ENCODE measurements at regions not wholly inside any gene's neighbourhood (a gene's known extent, or its start where the extent isn't known, plus 50 kb on each side); places are given as distances from the start of the nearest gene placed in this dataset.
"Not testable (repeated sequence)": the region's sequence is repeated elsewhere in the genome, so short reads cannot be mapped to it uniquely, and the experiment has no call there.

DNA sequence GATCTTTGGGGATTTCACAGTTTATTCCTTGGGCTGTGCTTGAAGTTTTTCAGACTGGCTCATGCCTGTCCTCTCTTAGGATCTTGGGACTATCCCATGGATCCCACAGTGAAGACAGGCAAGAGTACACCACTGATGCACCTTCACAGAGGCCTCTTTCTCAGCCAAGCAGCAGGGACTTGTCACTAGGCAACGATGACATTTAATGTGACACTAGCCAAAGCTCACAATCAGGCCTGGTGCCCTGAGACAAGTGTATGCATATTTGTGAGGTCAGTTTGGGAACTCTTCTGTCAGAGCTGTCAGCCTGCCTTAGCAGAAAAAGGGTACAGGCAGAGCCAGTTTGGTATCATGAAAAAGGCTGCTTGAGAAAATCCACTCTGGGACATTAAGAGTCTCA is 68.7 kb downstream of the RBMY1F start:
- H3K27me3 Mint-ChIP-seq (ENCODE audit: low read depth in 2 of 2); H3K4me1 Mint-ChIP-seq; H3K9me3 Mint-ChIP-seq; H3K27me3 ChIP-seq (ENCODE audit: control insufficient read depth, insufficient read depth, low read length); H3K4me1 ChIP-seq (ENCODE audit: control insufficient read depth, insufficient read depth, low read length); ATAC-seq; H3K4me3 Mint-ChIP-seq; intact Hi-C loops (cut with micrococcal nuclease); DNase-seq; H3K27ac ChIP-seq (ENCODE audit: low read length); H3K36me3 Mint-ChIP-seq; H3K36me3 ChIP-seq (ENCODE audit: control insufficient read depth, insufficient read depth, low read length); H3K9me3 ChIP-seq (ENCODE audit: control insufficient read depth, insufficient read depth, low read length); H3K4me3 ChIP-seq (ENCODE audit: low read length); H3K27ac Mint-ChIP-seq: not testable (repeated sequence)
- no CpG with 5 or more reads among the region's 1 CpG for WGBS (ENCODE audit: insufficient coverage)

DNA sequence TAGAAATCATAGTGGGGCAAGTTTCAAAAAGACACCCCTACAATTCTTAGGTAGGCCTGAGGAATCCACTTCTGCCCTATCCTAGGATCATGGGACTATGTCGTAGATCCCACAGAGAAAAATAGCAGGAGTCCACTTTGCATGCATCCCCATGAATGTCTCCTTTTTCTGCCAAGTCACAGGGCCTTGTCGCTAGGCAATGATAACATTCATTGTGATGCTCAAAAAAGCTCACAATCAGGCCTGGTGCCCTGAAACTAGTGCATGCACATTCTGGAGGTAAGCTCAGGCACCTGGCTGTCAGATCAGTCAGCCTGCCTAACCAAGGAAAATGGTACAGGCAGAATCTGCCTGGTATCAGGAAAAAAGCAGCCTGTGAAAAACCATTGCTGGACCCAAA is 74.6 kb downstream of the RBMY1F start:
- H3K36me3 Mint-ChIP-seq; H3K27me3 ChIP-seq (ENCODE audit: control insufficient read depth, insufficient read depth, low read length); ATAC-seq; H3K4me1 ChIP-seq (ENCODE audit: control insufficient read depth, insufficient read depth, low read length); H3K4me3 ChIP-seq (ENCODE audit: low read length); H3K9me3 ChIP-seq (ENCODE audit: control insufficient read depth, insufficient read depth, low read length); H3K27me3 Mint-ChIP-seq (ENCODE audit: low read depth in 2 of 2); H3K27ac ChIP-seq (ENCODE audit: low read length); H3K9me3 Mint-ChIP-seq; intact Hi-C loops (cut with micrococcal nuclease); DNase-seq; H3K27ac Mint-ChIP-seq; H3K4me1 Mint-ChIP-seq; H3K36me3 ChIP-seq (ENCODE audit: control insufficient read depth, insufficient read depth, low read length); H3K4me3 Mint-ChIP-seq: not testable (repeated sequence)
- no CpG with 5 or more reads among the region's 2 CpGs for WGBS (ENCODE audit: insufficient coverage)

DNA sequence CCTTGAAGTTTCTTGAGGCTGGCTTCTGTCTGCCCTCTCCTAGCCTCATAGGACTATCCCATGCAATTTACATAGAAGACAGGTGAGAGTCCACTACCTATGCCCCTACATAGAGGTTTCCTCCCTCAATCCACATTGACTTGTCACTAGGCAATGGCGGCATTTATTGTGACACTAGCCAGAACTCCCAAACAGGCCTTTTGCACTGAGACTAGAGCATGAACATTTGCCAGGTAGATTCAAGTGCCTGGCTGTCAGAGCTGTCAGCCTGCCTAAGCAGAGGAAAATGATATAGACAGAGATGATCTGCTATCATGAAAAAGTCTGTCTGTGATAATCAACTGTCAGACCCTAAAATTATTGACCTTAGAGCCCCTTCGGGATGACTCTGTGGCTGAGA is 81.2 kb downstream of the RBMY1F start:
- H3K4me3 Mint-ChIP-seq = not testable (repeated sequence)

DNA sequence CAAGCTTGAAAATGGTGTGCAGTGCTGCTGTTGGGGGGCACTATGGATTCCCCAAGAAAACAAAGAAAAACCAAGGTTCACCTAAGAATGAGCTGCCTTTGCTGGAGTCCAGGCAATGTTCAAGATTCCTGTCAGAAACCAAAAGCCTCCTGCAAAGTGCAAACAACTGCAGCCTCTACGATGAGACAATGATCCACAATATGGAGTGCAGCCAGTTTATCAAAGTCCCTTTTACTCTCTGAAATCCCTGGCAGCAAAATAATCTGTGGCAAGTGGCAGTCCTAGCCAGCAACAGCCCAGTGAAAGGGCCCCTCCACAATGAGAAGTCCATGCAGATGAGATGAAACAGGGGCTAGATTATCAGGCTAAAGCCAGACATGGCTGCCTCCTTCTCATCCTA is 85.4 kb downstream of the RBMY1F start:
- H3K9me3 Mint-ChIP-seq; H3K36me3 Mint-ChIP-seq; H3K27ac ChIP-seq (ENCODE audit: low read length); H3K4me3 ChIP-seq (ENCODE audit: low read length); H3K4me1 ChIP-seq (ENCODE audit: control insufficient read depth, insufficient read depth, low read length); H3K4me3 Mint-ChIP-seq; H3K36me3 ChIP-seq (ENCODE audit: control insufficient read depth, insufficient read depth, low read length); H3K27ac Mint-ChIP-seq; intact Hi-C loops (cut with micrococcal nuclease); ATAC-seq; H3K27me3 ChIP-seq (ENCODE audit: control insufficient read depth, insufficient read depth, low read length); DNase-seq; H3K9me3 ChIP-seq (ENCODE audit: control insufficient read depth, insufficient read depth, low read length); H3K27me3 Mint-ChIP-seq (ENCODE audit: low read depth in 2 of 2); H3K4me1 Mint-ChIP-seq: not testable (repeated sequence)
- WGBS (ENCODE audit: insufficient coverage) = no CpG with 5 or more reads among the region's 1 CpG

More for the DNA sequence above, 81.2 kb downstream of the RBMY1F start:
- intact Hi-C loops (cut with micrococcal nuclease); H3K36me3 Mint-ChIP-seq; H3K27me3 ChIP-seq (ENCODE audit: control insufficient read depth, insufficient read depth, low read length); ATAC-seq; H3K27ac ChIP-seq (ENCODE audit: low read length); H3K9me3 ChIP-seq (ENCODE audit: control insufficient read depth, insufficient read depth, low read length); H3K36me3 ChIP-seq (ENCODE audit: control insufficient read depth, insufficient read depth, low read length); H3K27me3 Mint-ChIP-seq (ENCODE audit: low read depth in 2 of 2); H3K4me3 ChIP-seq (ENCODE audit: low read length); H3K9me3 Mint-ChIP-seq; H3K4me1 Mint-ChIP-seq; H3K4me1 ChIP-seq (ENCODE audit: control insufficient read depth, insufficient read depth, low read length); H3K27ac Mint-ChIP-seq; DNase-seq: not testable (repeated sequence)
- no CpG with 5 or more reads among the region's 2 CpGs for WGBS (ENCODE audit: insufficient coverage)

DNA sequence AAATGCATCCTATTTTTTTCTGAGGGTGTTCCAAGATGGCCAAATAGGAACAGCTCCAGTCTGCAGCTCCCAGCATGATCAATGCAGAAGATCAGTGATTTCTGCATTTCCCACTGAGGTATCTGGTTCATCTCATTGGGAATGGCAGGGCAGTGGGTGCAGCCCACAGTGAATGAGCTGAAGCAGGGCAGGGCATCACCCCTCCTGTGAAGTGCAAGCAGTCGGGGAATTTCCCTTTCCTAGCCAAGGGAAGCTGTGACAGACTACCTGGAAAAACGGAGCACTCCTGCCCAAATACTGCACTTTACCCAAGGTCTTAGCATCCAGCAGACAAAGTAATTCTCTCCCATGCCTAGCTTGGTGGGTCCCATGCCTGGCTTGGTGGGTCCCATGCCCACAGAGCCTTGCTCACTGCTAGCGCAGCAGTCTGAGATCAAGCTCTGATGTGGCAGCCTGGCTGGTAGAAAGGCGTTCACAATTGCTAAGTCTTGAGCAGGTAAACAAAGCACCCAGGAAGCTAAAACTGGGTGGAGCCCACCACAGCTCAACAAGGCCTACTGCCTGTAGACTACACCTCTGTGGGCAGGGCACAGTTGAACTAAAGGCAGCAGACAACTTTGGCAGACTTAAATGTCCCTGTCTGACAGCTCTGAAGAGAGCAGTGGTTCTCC is 96.6 kb downstream of the RBMY1F start:
- not testable (repeated sequence) for H3K4me3 ChIP-seq (ENCODE audit: low read length)

DNA sequence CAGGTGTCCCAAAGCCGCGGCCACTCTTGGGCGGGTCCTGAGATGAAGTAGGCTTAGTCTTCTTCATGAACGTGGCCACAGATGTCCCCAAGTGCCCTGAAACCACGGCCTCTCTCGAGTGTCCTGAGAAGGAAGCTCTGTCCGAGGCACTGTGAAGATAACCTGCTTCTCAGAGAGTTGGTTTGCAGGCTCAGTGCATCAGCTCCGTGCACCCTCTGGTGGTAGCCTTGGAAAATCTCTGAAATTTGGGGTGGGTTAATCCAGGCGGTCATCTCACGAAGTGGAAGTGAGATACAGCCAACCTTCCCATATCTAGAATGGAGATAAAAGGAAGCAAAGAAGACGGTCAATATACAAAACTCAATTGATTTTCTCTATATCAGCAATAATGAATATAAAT is 110.5 kb downstream of the RBMY1F start:
- H3K27me3 ChIP-seq (ENCODE audit: control insufficient read depth, insufficient read depth, low read length); H3K4me3 ChIP-seq (ENCODE audit: low read length); H3K36me3 ChIP-seq (ENCODE audit: control insufficient read depth, insufficient read depth, low read length); DNase-seq; H3K9me3 ChIP-seq (ENCODE audit: control insufficient read depth, insufficient read depth, low read length); H3K36me3 Mint-ChIP-seq; H3K4me3 Mint-ChIP-seq; H3K4me1 ChIP-seq (ENCODE audit: control insufficient read depth, insufficient read depth, low read length); H3K4me1 Mint-ChIP-seq; ATAC-seq; H3K27me3 Mint-ChIP-seq (ENCODE audit: low read depth in 2 of 2); intact Hi-C loops (cut with micrococcal nuclease); H3K27ac ChIP-seq (ENCODE audit: low read length); H3K27ac Mint-ChIP-seq; H3K9me3 Mint-ChIP-seq: not testable (repeated sequence)
- no CpG with 5 or more reads among the region's 11 CpGs for WGBS (ENCODE audit: insufficient coverage)

More for the DNA sequence above, 96.6 kb downstream of the RBMY1F start:
- intact Hi-C loops (cut with micrococcal nuclease); H3K9me3 Mint-ChIP-seq; H3K4me1 Mint-ChIP-seq; H3K4me1 ChIP-seq (ENCODE audit: control insufficient read depth, insufficient read depth, low read length); H3K9me3 ChIP-seq (ENCODE audit: control insufficient read depth, insufficient read depth, low read length); H3K27me3 ChIP-seq (ENCODE audit: control insufficient read depth, insufficient read depth, low read length); H3K4me3 Mint-ChIP-seq; H3K36me3 ChIP-seq (ENCODE audit: control insufficient read depth, insufficient read depth, low read length); DNase-seq; H3K27ac ChIP-seq (ENCODE audit: low read length); H3K36me3 Mint-ChIP-seq; H3K27ac Mint-ChIP-seq; H3K27me3 Mint-ChIP-seq (ENCODE audit: low read depth in 2 of 2); ATAC-seq: not testable (repeated sequence)
- WGBS (ENCODE audit: insufficient coverage) = no CpG with 5 or more reads among the region's 4 CpGs

DNA sequence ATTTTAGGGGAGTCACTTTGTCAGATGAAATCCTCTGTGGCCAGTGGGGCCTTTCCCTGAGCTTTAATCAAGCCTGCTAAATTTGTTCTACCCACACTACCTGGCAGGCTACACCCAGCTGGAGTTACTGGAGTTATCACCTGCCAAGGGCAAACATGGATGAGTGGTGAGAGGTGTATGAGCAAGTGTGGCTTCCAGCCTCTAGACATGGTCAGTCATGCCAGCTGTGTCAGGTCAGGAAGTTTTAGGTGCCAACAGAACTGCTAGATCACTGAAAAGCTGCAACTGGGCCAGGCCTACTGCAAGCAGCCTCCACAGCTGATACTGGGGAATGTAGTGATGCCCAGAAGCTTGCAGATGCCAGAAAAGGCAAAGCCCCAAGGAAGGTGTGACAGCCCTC is 122.6 kb downstream of the RBMY1F start:
- H3K4me3 Mint-ChIP-seq; H3K4me1 ChIP-seq (ENCODE audit: control insufficient read depth, insufficient read depth, low read length); H3K4me3 ChIP-seq (ENCODE audit: low read length); H3K4me1 Mint-ChIP-seq; H3K27ac Mint-ChIP-seq; H3K27me3 Mint-ChIP-seq (ENCODE audit: low read depth in 2 of 2); H3K36me3 Mint-ChIP-seq; intact Hi-C loops (cut with micrococcal nuclease); DNase-seq; H3K9me3 ChIP-seq (ENCODE audit: control insufficient read depth, insufficient read depth, low read length); ATAC-seq; H3K27ac ChIP-seq (ENCODE audit: low read length); H3K9me3 Mint-ChIP-seq; H3K27me3 ChIP-seq (ENCODE audit: control insufficient read depth, insufficient read depth, low read length); H3K36me3 ChIP-seq (ENCODE audit: control insufficient read depth, insufficient read depth, low read length): not testable (repeated sequence)

DNA sequence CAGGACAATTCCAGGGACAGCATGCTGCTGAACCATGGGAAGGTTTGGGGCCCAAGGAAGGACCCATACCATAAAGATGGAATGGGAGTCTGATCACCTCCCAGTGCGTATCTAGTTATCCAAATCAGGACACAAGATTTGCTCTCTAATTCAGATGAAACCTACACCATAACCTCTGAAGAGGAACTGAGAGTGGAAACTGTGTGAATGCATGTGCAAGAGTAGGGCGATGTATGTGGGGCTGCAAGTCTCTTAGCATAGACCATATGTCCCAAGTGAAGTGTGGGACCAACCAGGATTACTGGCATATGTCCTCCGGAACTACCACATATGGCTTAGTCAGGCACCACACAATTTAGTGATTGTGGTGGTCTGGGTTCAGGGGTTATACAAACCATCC is 95.2 kb upstream of the RBMY1E start:
- H3K9me3 ChIP-seq (ENCODE audit: control insufficient read depth, insufficient read depth, low read length); H3K27me3 Mint-ChIP-seq (ENCODE audit: low read depth in 2 of 2); H3K4me1 ChIP-seq (ENCODE audit: control insufficient read depth, insufficient read depth, low read length); H3K27ac Mint-ChIP-seq; H3K27ac ChIP-seq (ENCODE audit: low read length); H3K4me1 Mint-ChIP-seq; H3K27me3 ChIP-seq (ENCODE audit: control insufficient read depth, insufficient read depth, low read length); H3K4me3 Mint-ChIP-seq; H3K9me3 Mint-ChIP-seq; H3K36me3 ChIP-seq (ENCODE audit: control insufficient read depth, insufficient read depth, low read length); H3K4me3 ChIP-seq (ENCODE audit: low read length); ATAC-seq; DNase-seq; H3K36me3 Mint-ChIP-seq; intact Hi-C loops (cut with micrococcal nuclease): not testable (repeated sequence)
- no CpG with 5 or more reads among the region's 3 CpGs for WGBS (ENCODE audit: insufficient coverage)

Data from natural killer cell (primary cell).